Esophagus squamous epithelium (tissue), 5 donors: ENCODE measurements at regions not wholly inside any gene's neighbourhood (a gene's known extent, or its start where the extent isn't known, plus 50 kb on each side); places are given as distances from the start of the nearest gene placed in this dataset.
A peak's percentile ranks its signal among the peaks of the same experiment; 100 is the strongest.

Experiments
- DNase-seq: peaks from one replicate; lab custom pipeline; 2025; lab: John Stamatoyannopoulos, UW
- H3K27ac ChIP-seq, 4 donors: fragments of 200-600 bp; sonication (generic); one replicate each; pipeline ENCODE4 v1.5.1; 2016 to 2019; ENCODE audit warnings: mild to moderate bottlenecking in 1 of 4
- H3K27me3 ChIP-seq, 4 donors: fragments of 200-600 bp; sonication (generic); 1 replicate in 3 of 4; 2 replicates in 1 of 4; pipeline versions ENCODE4 v1.5.1 to v1.6.0; 2017 to 2021; ENCODE audit warnings: antibody characterized with exemption in 1 of 4
- H3K36me3 ChIP-seq, 3 donors: fragments of 200-600 bp; sonication (generic); one replicate each; pipeline ENCODE4 v1.5.1; 2016 to 2019
- H3K4me1 ChIP-seq, 3 donors: fragments of 200-600 bp; sonication (generic); one replicate each; pipeline ENCODE4 v1.5.1; 2017 to 2019
- H3K4me3 ChIP-seq, 4 donors: fragments of 200-600 bp; sonication (generic); 1 replicate in 3 of 4; 2 replicates in 1 of 4; pipeline ENCODE4 v1.5.1; 2016 to 2019; ENCODE audit warnings: mild to moderate bottlenecking in 2 of 4, moderate library complexity in 1 of 4
- H3K9me3 ChIP-seq, 3 donors: fragments of 200-600 bp; sonication (generic); one replicate each; pipeline ENCODE4 v1.5.1; 2016 to 2019
- CTCF ChIP-seq, 6 experiments: fragments of 450-650 bp in 4 of 6; fragments of 200-600 bp in 2 of 6; sonication (generic) in 2 of 6; IDR thresholded peaks; one replicate each; pipeline ENCODE4 v1.5.1; 2016 to 2019; ENCODE audit warnings: antibody characterized with exemption in 6 of 6, mild to moderate bottlenecking in 4 of 6, moderate library complexity in 4 of 6
- POLR2A ChIP-seq, 4 donors: fragments of 450-650 bp; IDR thresholded peaks; one replicate each; pipeline ENCODE4 v1.6.1; 2017; ENCODE audit warnings: antibody characterized with exemption in 4 of 4, mild to moderate bottlenecking in 4 of 4, moderate library complexity in 3 of 4
- WGBS, 2 donors: methylation state at CpG; one replicate each; pipeline ENCODE4 v1.1.5; 2018; 5-methylcytosine and 5-hydroxymethylcytosine counted together
- intact Hi-C: fragments of 100-400 bp; cut with DNase I; formaldehyde crosslinking; loops from one replicate; pipeline ENCODE4 v1.15.0; 2022
- donor health status: DM: yes; HTN: yes; CAD: no.

- peaks cover 6 to 20% (median 18%) of the 10 kb centered on the region in 3 donors for H3K4me1 ChIP-seq
- H3K27ac ChIP-seq = no peak overlapping the region
- TF ChIP-seq CTCF (IDR thresholded peaks at IDR 0.05) = no peak
- TF ChIP-seq POLR2A (IDR thresholded peaks at IDR 0.05) = no peak
- no peaks in the 10 kb centered on the region for H3K27me3 ChIP-seq
- H3K9me3 ChIP-seq = no peaks in the 10 kb centered on the region
- WGBS, 2 donors = 84 to 94% methylated on average over 9 to 11 of the region's 11 CpGs
- H3K4me3 ChIP-seq = no peak overlapping the region
- intact Hi-C loops = no loop called here
- no peaks in the 10 kb centered on the region for H3K36me3 ChIP-seq
- DNase-seq = no peak
Observed at GRCh38 chr1:234870020-234870981, 258.3 kb downstream of the TOMM20 start.

GRCh38 chr1:234869182-234870019 is 259.2 kb downstream of the TOMM20 start:
- Histone ChIP-seq H3K4me3 (no peak overlapping the region), H3K27ac (no peak overlapping the region), H3K4me1 (peaks cover 6 to 17% (median 16%) of the 10 kb centered on the region in 3 donors), H3K36me3 (no peaks in the 10 kb centered on the region), H3K9me3 (no peaks in the 10 kb centered on the region), H3K27me3 (no peaks in the 10 kb centered on the region)
- intact Hi-C loops = no loop called here
- WGBS, 2 donors = 79 to 86% methylated on average over 16 of the region's 16 CpGs
- TF ChIP-seq POLR2A (IDR thresholded peaks at IDR 0.05) = no peak
- TF ChIP-seq CTCF (IDR thresholded peaks at IDR 0.05) = no peak
- DNase-seq = no peak

GRCh38 chr1:234868296-234869147 is 258.5 kb upstream of the IRF2BP2 start:
- Histone ChIP-seq H3K27me3 (no peaks in the 10 kb centered on the region), H3K9me3 (no peaks in the 10 kb centered on the region), H3K4me1 (peaks cover 10 to 26% (median 25%) of the 10 kb centered on the region in 3 donors), H3K36me3 (no peaks in the 10 kb centered on the region), H3K4me3 (no peak overlapping the region), H3K27ac (no peak overlapping the region)
- TF ChIP-seq POLR2A (IDR thresholded peaks at IDR 0.05) = no peak
- TF ChIP-seq CTCF (IDR thresholded peaks at IDR 0.05) = no peak
- DNase-seq = no peak
- intact Hi-C loops = no loop called here
- 89 to 93% methylated on average over 5 to 6 of the region's 6 CpGs for WGBS, 2 donors

GRCh38 chr1:234866007-234866866 is 256.3 kb upstream of the IRF2BP2 start:
- no peak for DNase-seq
- Histone ChIP-seq H3K27me3 (no peaks in the 10 kb centered on the region), H3K4me1 (peaks cover 20 to 49% (median 41%) of the 10 kb centered on the region in 3 donors), H3K9me3 (no peaks in the 10 kb centered on the region), H3K36me3 (no peaks in the 10 kb centered on the region), H3K4me3 (no peak overlapping the region), H3K27ac (peak overlapping the region; percentile 15 to 61 (median 48))
- TF ChIP-seq POLR2A (IDR thresholded peaks at IDR 0.05) = no peak
- TF ChIP-seq CTCF (IDR thresholded peaks at IDR 0.05) = no peak
- intact Hi-C loops = no loop called here
- WGBS, 2 donors = 57 to 63% methylated on average over 11 to 13 of the region's 18 CpGs
